ENCODE measurements at regions not wholly inside any gene's neighbourhood (a gene's known extent, or its start where the extent isn't known, plus 50 kb on each side); places are given as distances from the start of the nearest gene placed in this dataset.

- TF ChIP-seq WIZ (CRISPR knock-in tag; IDR thresholded peaks at IDR 0.05) (no peak), ZNF354B (CRISPR knock-in tag; IDR thresholded peaks at IDR 0.05) (no peak), MTA3 (CRISPR knock-in tag; IDR thresholded peaks at IDR 0.05) (no peak), ZBTB20 (CRISPR knock-in tag; IDR thresholded peaks at IDR 0.05; ENCODE audit: borderline replicate concordance, low read depth) (peak; percentile 66; the same call in 1 of the 2 replicates), SP140L (CRISPR knock-in tag; IDR thresholded peaks at IDR 0.05; ENCODE audit: borderline replicate concordance) (0 out of 2 replicates have a peak, but pooled peaks have one; percentile 84), RFX5 (IDR thresholded peaks at IDR 0.05; ENCODE audit: low read depth, low read length) (no peak), ARNT (IDR thresholded peaks at IDR 0.05) (no peak), ZNF790 (CRISPR knock-in tag; IDR thresholded peaks at IDR 0.05; ENCODE audit: borderline replicate concordance) (no peak), GPN1 (CRISPR knock-in tag; IDR thresholded peaks at IDR 0.05; ENCODE audit: borderline replicate concordance) (no peak), ZFAT (CRISPR knock-in tag; conservative IDR thresholded peaks at IDR 0.05) (no peak), ZNF124 (CRISPR knock-in tag; IDR thresholded peaks at IDR 0.05) (no peak), TCF12 (IDR thresholded peaks at IDR 0.05) (no peak), TCF12 (CRISPR knock-in tag; IDR thresholded peaks at IDR 0.05) (0 out of 2 replicates have a peak, but pooled peaks have one; percentile 78), SALL1 (CRISPR knock-in tag; IDR thresholded peaks at IDR 0.05) (peak; percentile 97), HES4 (CRISPR knock-in tag; IDR thresholded peaks at IDR 0.05; ENCODE audit: borderline replicate concordance) (no peak), TSC22D2 (CRISPR knock-in tag; IDR thresholded peaks at IDR 0.05; ENCODE audit: borderline replicate concordance) (no peak), DZIP1 (CRISPR knock-in tag; IDR thresholded peaks at IDR 0.05) (no peak), ZNF513 (CRISPR knock-in tag; conservative IDR thresholded peaks at IDR 0.05) (no peak), ZSCAN31 (CRISPR knock-in tag; IDR thresholded peaks at IDR 0.05; ENCODE audit: low read depth) (peak; percentile 87; the same call in 1 of the 2 replicates)
- TF ChIP-seq, protein P1, sequence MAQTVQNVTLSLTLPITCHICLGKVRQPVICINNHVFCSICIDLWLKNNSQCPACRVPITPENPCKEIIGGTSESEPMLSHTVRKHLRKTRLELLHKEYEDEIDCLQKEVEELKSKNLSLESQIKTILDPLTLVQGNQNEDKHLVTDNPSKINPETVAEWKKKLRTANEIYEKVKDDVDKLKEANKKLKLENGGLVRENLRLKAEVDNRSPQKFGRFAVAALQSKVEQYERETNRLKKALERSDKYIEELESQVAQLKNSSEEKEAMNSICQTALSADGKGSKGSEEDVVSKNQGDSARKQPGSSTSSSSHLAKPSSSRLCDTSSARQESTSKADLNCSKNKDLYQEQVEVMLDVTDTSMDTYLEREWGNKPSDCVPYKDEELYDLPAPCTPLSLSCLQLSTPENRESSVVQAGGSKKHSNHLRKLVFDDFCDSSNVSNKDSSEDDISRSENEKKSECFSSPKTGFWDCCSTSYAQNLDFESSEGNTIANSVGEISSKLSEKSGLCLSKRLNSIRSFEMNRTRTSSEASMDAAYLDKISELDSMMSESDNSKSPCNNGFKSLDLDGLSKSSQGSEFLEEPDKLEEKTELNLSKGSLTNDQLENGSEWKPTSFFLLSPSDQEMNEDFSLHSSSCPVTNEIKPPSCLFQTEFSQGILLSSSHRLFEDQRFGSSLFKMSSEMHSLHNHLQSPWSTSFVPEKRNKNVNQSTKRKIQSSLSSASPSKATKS (CRISPR knock-in tag; IDR thresholded peaks at IDR 0.05) = no peak
- TF ChIP-seq, protein P2, sequence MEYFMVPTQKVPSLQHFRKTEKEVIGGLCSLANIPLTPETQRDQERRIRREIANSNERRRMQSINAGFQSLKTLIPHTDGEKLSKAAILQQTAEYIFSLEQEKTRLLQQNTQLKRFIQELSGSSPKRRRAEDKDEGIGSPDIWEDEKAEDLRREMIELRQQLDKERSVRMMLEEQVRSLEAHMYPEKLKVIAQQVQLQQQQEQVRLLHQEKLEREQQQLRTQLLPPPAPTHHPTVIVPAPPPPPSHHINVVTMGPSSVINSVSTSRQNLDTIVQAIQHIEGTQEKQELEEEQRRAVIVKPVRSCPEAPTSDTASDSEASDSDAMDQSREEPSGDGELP (IDR thresholded peaks at IDR 0.05; ENCODE audit: borderline replicate concordance, low read depth) = peak; percentile 97
- TF ChIP-seq, protein P3, sequence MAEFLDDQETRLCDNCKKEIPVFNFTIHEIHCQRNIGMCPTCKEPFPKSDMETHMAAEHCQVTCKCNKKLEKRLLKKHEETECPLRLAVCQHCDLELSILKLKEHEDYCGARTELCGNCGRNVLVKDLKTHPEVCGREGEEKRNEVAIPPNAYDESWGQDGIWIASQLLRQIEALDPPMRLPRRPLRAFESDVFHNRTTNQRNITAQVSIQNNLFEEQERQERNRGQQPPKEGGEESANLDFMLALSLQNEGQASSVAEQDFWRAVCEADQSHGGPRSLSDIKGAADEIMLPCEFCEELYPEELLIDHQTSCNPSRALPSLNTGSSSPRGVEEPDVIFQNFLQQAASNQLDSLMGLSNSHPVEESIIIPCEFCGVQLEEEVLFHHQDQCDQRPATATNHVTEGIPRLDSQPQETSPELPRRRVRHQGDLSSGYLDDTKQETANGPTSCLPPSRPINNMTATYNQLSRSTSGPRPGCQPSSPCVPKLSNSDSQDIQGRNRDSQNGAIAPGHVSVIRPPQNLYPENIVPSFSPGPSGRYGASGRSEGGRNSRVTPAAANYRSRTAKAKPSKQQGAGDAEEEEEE (CRISPR knock-in tag; IDR thresholded peaks at IDR 0.05; ENCODE audit: borderline replicate concordance) = peak; percentile 53; the same call in 1 of the 2 replicates
Measured at GRCh38 chr20:17856024-17856564, 112.5 kb downstream of the SNX5 start (continued).

Data from HepG2 (cell line).